A172 (cell line): ENCODE measurements at regions not wholly inside any gene's neighbourhood (a gene's known extent, or its start where the extent isn't known, plus 50 kb on each side); places are given as distances from the start of the nearest gene placed in this dataset.
"Not testable (repeated sequence)": the region's sequence is repeated elsewhere in the genome, so short reads cannot be mapped to it uniquely, and the experiment has no call there.

Experiments used
- DNase-seq: peaks from one replicate; pipeline ENCODE4 v3.0.0-alpha.2; 2015; ENCODE audit warnings: low spot score

GRCh38 chrX:142804085-142804484 lies 221.6 kb upstream of the SPANXN4 start:
- no peak for DNase-seq

DNA sequence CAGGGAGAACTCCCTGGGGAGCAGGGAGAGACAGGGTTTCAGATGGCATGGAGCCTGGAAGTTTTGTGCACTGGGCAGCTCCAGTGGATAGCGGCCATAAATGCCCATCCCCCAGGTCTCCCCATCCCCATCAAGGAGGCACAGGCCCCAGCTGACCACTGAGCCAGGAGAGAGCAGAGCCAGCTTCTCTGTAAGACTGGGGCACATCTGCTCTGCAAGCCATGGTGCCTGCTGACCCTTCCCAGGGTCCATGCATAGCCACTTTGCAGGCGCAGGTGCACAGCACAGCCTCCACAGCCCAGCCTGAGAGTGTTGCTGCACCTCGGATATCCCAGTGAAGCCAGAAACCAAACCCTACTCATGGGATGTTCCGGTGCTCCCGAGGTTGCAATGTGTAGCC lies 206.3 kb upstream of the SPANXN4 start:
- no peak for DNase-seq

DNA sequence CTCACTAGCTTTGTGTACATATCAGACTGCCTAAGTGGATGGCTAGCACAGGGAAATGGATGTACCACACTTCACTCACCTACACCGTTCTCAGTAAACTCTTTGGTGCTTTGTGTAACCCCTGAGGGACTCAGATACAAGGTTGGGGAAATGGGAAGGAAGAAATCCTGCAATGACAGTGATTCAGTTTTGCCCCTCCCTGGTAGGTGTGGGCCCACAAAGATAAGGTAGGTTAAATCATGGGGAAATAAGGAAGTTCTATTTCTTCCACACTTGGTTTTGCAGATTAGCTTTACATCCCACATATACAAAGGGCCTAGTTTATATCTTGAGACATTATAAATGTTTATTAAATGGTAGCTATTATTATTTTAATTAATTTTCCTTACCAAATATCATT lies 197.6 kb upstream of the SPANXN4 start:
- no peak for DNase-seq

DNA sequence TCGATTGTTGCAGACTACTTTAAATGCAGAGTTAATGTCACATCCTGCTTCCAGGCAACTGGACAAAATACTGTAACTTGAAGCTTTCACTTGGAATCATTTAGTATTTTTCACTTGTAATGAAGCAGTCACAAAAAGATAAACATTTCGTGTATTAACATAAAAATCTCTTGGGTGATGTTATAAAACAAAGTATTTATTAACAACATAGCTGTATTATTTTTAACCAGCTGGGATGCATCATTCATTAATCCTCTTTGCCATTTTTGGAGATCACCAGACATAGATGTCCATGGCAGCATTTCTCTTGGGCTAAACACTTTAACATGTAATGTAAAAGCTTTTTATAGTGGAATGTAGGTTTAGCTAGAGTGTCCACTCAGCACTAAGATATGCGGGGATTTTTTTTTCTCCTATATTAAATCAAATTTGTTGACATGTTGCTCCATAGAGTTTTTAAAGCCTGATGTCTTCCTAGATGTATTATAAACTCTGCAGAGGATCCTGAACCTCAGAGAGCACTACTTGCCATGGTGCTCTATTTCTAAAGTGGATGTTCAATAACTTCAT lies 193.7 kb upstream of the SPANXN4 start:
- DNase-seq = peak; percentile 13

GRCh38 chrX:142854970-142855369 lies 170.8 kb upstream of the SPANXN4 start:
- no peak for DNase-seq

GRCh38 chrX:142860944-142861343 lies 164.8 kb upstream of the SPANXN4 start:
- DNase-seq = no peak

DNA sequence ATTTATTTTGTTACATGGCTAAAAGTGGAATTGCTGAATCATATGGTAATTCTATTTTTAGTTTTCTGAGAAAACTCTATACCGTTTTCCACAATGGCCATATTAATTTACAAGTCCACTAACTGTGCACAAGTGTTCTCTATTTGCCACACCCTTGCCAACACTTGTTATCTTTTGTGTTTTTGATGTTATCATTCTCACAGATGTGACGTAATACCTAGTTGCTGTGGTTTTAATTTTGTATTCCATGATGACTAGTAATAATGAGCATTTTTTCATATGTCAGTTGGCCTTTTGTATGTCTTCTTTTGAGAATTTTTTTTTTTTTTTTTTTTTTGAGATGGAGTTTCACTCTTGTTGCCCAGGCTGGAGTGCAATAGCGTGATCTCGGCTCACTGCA lies 164.2 kb upstream of the SPANXN4 start:
- no peak for DNase-seq

- DNase-seq = not testable (repeated sequence)
Measured at GRCh38 chrX:142866247-142866646, 159.5 kb upstream of the SPANXN4 start.

DNA sequence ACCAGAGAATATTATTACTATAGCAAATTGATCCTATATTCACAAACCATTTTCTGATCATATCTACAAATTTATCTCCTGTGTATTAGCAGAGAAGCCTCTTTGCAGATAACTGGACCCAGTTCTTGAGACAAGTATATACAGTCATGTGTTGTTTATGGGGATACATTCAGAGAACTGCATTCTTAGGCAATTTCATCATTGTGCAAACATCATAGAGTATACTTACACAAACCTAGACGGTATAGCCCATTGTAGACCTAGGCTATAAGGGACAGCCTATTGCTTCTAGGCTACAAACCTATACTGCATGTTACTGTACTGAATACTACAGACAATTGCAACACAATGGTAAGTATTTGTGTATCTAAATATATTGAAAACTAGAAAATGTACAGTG lies 152.5 kb upstream of the SPANXN4 start:
- no peak for DNase-seq

DNA sequence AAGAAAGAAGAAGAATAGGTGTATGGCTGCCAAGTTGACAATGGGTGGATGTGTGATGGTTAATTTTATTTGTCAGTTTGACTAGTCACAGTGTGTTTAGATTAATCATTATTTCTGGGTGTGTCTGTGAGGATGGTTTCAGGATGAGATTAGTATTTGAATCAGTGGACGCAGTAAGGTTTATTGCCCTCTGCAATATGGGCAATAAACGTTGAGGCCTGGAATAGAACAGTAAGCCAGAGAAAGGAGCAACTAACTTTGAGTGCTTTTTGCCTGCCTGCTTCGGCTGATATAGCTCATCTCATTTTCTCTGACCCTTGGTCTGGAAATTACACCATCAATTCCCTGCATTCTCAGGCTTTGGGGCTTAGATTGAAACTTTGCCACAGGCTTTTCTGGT lies 140.8 kb upstream of the SPANXN4 start:
- no peak for DNase-seq

GRCh38 chrX:142891046-142891445 lies 134.7 kb upstream of the SPANXN4 start:
- DNase-seq = no peak

GRCh38 chrX:142898164-142898563 lies 127.6 kb upstream of the SPANXN4 start:
- no peak for DNase-seq

GRCh38 chrX:142923201-142923600 lies 102.5 kb upstream of the SPANXN4 start:
- DNase-seq = no peak

GRCh38 chrX:142938793-142939192 lies 86.9 kb upstream of the SPANXN4 start:
- no peak for DNase-seq

GRCh38 chrX:142972147-142972809 lies 53.5 kb upstream of the SPANXN4 start:
- DNase-seq = not testable (repeated sequence)
